Tibial artery (tissue), 4 donors: ENCODE measurements at regions not wholly inside any gene's neighbourhood (a gene's known extent, or its start where the extent isn't known, plus 50 kb on each side); places are given as distances from the start of the nearest gene placed in this dataset.

Experiments used
- DNase-seq, 2 donors: peaks; one replicate each; pipeline ENCODE4 v3.0.0-alpha.2; 2019
- H3K27ac ChIP-seq, 2 donors: fragments of 200-600 bp; sonication (generic) in 1 of 2; 1 replicate in 1 of 2; 2 replicates in 1 of 2; pipeline ENCODE4 v1.5.1; 2018 to 2019; ENCODE audit warnings: mild to moderate bottlenecking in 1 of 2
- H3K27me3 ChIP-seq, 2 donors: fragments of 200-600 bp; sonication (generic) in 1 of 2; one replicate each; pipeline versions ENCODE4 v1.5.1 to v1.6.0; 2016 to 2019
- H3K36me3 ChIP-seq, 3 donors: fragments of 200-600 bp; sonication (generic) in 2 of 3; one replicate each; pipeline ENCODE4 v1.5.1; 2016 to 2019; ENCODE audit warnings: mild to moderate bottlenecking in 2 of 3
- H3K4me1 ChIP-seq, 4 donors: fragments of 200-600 bp; sonication (generic) in 2 of 4; 1 replicate in 3 of 4; 2 replicates in 1 of 4; pipeline ENCODE4 v1.5.1; 2016 to 2019
- H3K4me3 ChIP-seq, 2 donors: fragments of 200-600 bp; sonication (generic) in 1 of 2; 1 replicate in 1 of 2; 2 replicates in 1 of 2; pipeline ENCODE4 v1.5.1; 2018 to 2019; ENCODE audit warnings: mild to moderate bottlenecking in 2 of 2
- H3K9me3 ChIP-seq, 3 donors: fragments of 200-600 bp; sonication (generic) in 1 of 3; one replicate each; pipeline ENCODE4 v1.5.1; 2016 to 2019
- intact Hi-C: fragments of 100-400 bp; cut with DNase I; formaldehyde crosslinking; loops from one replicate; pipeline ENCODE4 v1.15.0; 2023; ENCODE audit warnings: low total_unique reads
- TF ChIP-seq, protein P1 (sequence below), 2 experiments: fragments of 200-600 bp in 1 of 2; fragments of 450-650 bp in 1 of 2; IDR thresholded peaks; one replicate each; pipeline ENCODE4 v1.5.1; 2017 to 2019; ENCODE audit warnings: antibody characterized with exemption in 2 of 2, mild to moderate bottlenecking in 1 of 2, moderate library complexity in 1 of 2

GRCh38 chr3:59685432-59685831 is 635.6 kb upstream of the CFAP20DC start:
- Histone ChIP-seq H3K36me3 (no peaks in the 10 kb centered on the region), H3K4me3 (no peak overlapping the region), H3K27me3 (no peaks in the 10 kb centered on the region), H3K27ac (no peak overlapping the region), H3K9me3 (no peaks in the 10 kb centered on the region), H3K4me1 (no peaks in the 10 kb centered on the region)
- DNase-seq = no peak
- TF ChIP-seq, protein P1, sequence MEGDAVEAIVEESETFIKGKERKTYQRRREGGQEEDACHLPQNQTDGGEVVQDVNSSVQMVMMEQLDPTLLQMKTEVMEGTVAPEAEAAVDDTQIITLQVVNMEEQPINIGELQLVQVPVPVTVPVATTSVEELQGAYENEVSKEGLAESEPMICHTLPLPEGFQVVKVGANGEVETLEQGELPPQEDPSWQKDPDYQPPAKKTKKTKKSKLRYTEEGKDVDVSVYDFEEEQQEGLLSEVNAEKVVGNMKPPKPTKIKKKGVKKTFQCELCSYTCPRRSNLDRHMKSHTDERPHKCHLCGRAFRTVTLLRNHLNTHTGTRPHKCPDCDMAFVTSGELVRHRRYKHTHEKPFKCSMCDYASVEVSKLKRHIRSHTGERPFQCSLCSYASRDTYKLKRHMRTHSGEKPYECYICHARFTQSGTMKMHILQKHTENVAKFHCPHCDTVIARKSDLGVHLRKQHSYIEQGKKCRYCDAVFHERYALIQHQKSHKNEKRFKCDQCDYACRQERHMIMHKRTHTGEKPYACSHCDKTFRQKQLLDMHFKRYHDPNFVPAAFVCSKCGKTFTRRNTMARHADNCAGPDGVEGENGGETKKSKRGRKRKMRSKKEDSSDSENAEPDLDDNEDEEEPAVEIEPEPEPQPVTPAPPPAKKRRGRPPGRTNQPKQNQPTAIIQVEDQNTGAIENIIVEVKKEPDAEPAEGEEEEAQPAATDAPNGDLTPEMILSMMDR (IDR thresholded peaks at IDR 0.05) = no peak
- intact Hi-C loops = no loop called here

GRCh38 chr3:59684766-59685165 is 634.9 kb upstream of the CFAP20DC start:
- Histone ChIP-seq H3K36me3 (no peaks in the 10 kb centered on the region), H3K4me1 (no peaks in the 10 kb centered on the region), H3K9me3 (no peaks in the 10 kb centered on the region), H3K27ac (no peak overlapping the region), H3K4me3 (no peak overlapping the region), H3K27me3 (no peaks in the 10 kb centered on the region)
- intact Hi-C loops = no loop called here
- DNase-seq = no peak
- TF ChIP-seq, protein P1 (IDR thresholded peaks at IDR 0.05) = no peak

- no peak overlapping the region for H3K4me3 ChIP-seq
- H3K36me3 ChIP-seq = no peaks in the 10 kb centered on the region
- TF ChIP-seq, protein P1 (IDR thresholded peaks at IDR 0.05) = no peak
- DNase-seq = no peak
- H3K9me3 ChIP-seq = no peaks in the 10 kb centered on the region
- H3K27ac ChIP-seq = no peak overlapping the region
- intact Hi-C loops = no loop called here
- no peaks in the 10 kb centered on the region for H3K27me3 ChIP-seq
- no peaks in the 10 kb centered on the region for H3K4me1 ChIP-seq
Measured at GRCh38 chr3:59680919-59681318, 631.1 kb upstream of the CFAP20DC start.

DNA sequence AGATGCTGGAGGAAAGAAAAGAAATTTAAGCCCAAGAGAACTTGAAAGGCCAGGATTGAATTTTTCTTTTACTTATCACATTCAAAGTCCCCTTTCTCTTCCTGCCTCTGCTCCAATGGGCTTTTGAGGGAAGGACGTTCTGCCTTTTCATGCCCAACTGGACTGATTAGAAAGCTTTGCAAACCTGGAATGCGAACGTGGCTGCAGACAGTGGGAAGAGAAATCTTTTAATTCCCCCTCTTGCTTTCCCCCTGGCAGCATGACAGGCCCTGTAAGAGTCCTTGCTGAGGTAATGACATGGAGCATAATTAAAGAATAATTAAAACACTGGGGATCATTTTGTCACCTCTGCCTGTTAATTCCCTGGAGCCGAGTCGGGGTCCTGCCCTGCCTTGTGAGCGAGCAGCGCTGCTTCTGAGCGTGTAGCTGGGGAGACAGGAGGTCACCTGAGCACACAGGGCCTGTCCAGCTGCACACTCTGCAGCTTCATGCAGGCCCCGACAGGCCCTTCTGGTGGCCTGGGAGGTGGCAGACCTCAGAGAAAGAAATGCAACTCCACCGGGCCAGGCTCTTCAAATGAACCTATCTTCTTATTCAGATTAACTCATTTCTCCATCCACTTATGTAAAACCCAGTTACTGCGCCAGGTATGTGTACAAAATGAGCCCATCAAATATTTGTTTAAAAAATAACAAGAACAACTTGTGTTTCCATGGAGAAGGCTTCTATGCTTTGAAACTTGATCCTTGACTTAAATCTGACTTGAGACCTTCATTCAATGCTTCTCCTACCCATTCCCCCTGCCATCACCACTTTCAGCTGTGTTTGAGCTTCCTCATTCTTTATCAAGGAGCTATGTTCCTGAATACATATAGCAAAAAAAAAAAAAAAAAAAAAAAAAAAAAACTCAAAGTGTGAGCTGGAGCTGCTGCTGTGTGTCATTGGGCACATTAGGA is 628.2 kb upstream of the CFAP20DC start:
- no peaks in the 10 kb centered on the region for H3K9me3 ChIP-seq
- H3K4me1 ChIP-seq = no peaks in the 10 kb centered on the region
- intact Hi-C loops = no loop called here
- TF ChIP-seq, protein P1 (IDR thresholded peaks at IDR 0.05) = no peak
- H3K36me3 ChIP-seq = no peaks in the 10 kb centered on the region
- H3K27me3 ChIP-seq = no peaks in the 10 kb centered on the region
- no peak for DNase-seq
- H3K27ac ChIP-seq = no peak overlapping the region
- no peak overlapping the region for H3K4me3 ChIP-seq

- intact Hi-C loops = no loop called here
- Histone ChIP-seq H3K9me3 (no peaks in the 10 kb centered on the region), H3K36me3 (no peaks in the 10 kb centered on the region), H3K27me3 (no peaks in the 10 kb centered on the region), H3K27ac (no peak overlapping the region), H3K4me3 (no peak overlapping the region), H3K4me1 (no peaks in the 10 kb centered on the region)
- DNase-seq = no peak
- TF ChIP-seq, protein P1 (IDR thresholded peaks at IDR 0.05) = no peak
Measured at GRCh38 chr3:59675495-59675894, 625.7 kb upstream of the CFAP20DC start.
